ENCODE measurements at regions not wholly inside any gene's neighbourhood (a gene's known extent, or its start where the extent isn't known, plus 50 kb on each side); places are given as distances from the start of the nearest gene placed in this dataset.

GRCh38 chr4:130851107-130851506, 1755.2 kb downstream of the C4orf33 start (continued):
- TF ChIP-seq RBBP5 (IDR thresholded peaks at IDR 0.05; ENCODE audit: borderline replicate concordance, insufficient read depth, low read length, poor library complexity, severe bottlenecking), result no peak

GRCh38 chr4:130851932-130852331, 1756.0 kb downstream of the C4orf33 start:
- Histone ChIP-seq H3K9me3 (replicated peaks; ENCODE audit: control insufficient read depth, insufficient read depth, low read depth, low read length) (no peaks in the 10 kb centered on the region), H4K20me1 (replicated peaks; ENCODE audit: control insufficient read depth, insufficient read depth, low read length) (no peaks in the 10 kb centered on the region), H3K4me3 (no peak overlapping the region), H3K9ac (ENCODE audit: insufficient read depth in 1 of 2, low read depth in 2 of 2, low read length in 2 of 2) (no peak overlapping the region), H3K27me3 (ENCODE audit: control insufficient read depth in 2 of 2, insufficient read depth in 2 of 2, low read length in 2 of 2) (no peaks in the 10 kb centered on the region), H3K4me2 (ENCODE audit: insufficient read depth, low read length) (no peak overlapping the region), H3K79me2 (ENCODE audit: control insufficient read depth, insufficient read depth, low read length) (no peaks in the 10 kb centered on the region), H3K9me1 (ENCODE audit: control insufficient read depth, insufficient read depth, low read length) (no peaks in the 10 kb centered on the region), H3K36me3 (ENCODE audit: control insufficient read depth, insufficient read depth, low read length) (no peaks in the 10 kb centered on the region), H3K27ac (ENCODE audit: extremely low read depth, low read depth, low read length) (no peak overlapping the region), H3K4me1 (replicated peaks in 1 of 2; ENCODE audit: control insufficient read depth in 2 of 2, insufficient read depth in 2 of 2, low read length in 2 of 2) (no peaks in the 10 kb centered on the region), H2AFZ (ENCODE audit: low read depth, low read length) (no peak overlapping the region)
- BruUV-seq (replicated peaks), result no TSS peak
- DNase-seq (ENCODE audit: extremely low read depth in 1 of 4, low spot score in 3 of 4), result no peak
- intact Hi-C loops (cut with micrococcal nuclease), result no loop called here
- POLR2A ChIA-PET, result no interaction called here
- WGBS (ENCODE audit: insufficient coverage, low coverage, missing lambda C conversion rate), result 4% methylated on average over 3 of the region's 3 CpGs
- FAIRE-seq, result no peak
- CTCF ChIA-PET (ENCODE audit: low intra/inter-chr PET ratio), result no interaction called here
- no peak for ATAC-seq
- in situ Hi-C loops (cut with MboI), result no loop called here
- TF ChIP-seq LCOR (CRISPR knock-in tag; IDR thresholded peaks at IDR 0.05) (no peak), RNF219 (CRISPR knock-in tag; IDR thresholded peaks at IDR 0.05) (no peak), MYC (IDR thresholded peaks at IDR 0.05; ENCODE audit: low read depth, low read length) (no peak), MYC (CRISPR knock-in tag; IDR thresholded peaks at IDR 0.05; ENCODE audit: borderline replicate concordance, low read depth) (no peak), KAT7 (CRISPR knock-in tag; IDR thresholded peaks at IDR 0.05; ENCODE audit: borderline replicate concordance) (no peak), CBX5 (IDR thresholded peaks at IDR 0.05; ENCODE audit: borderline replicate concordance, low read depth) (no peak), KDM4B (IDR thresholded peaks at IDR 0.05; ENCODE audit: borderline replicate concordance in 2 of 2, low read depth in 1 of 2) (no peak), CTCFL (IDR thresholded peaks at IDR 0.05; ENCODE audit: borderline replicate concordance, insufficient read depth, low read depth, low read length, poor library complexity, severe bottlenecking) (no peak), E2F1 (CRISPR knock-in tag; IDR thresholded peaks at IDR 0.05) (no peak), ZNF778 (CRISPR knock-in tag; IDR thresholded peaks at IDR 0.05) (no peak), HEY1 (CRISPR knock-in tag; IDR thresholded peaks at IDR 0.05; ENCODE audit: borderline replicate concordance) (no peak), C11orf30 (IDR thresholded peaks at IDR 0.05; ENCODE audit: low read depth) (no peak), SPI1 (IDR thresholded peaks at IDR 0.05; ENCODE audit: borderline replicate concordance, low read depth, low read length) (no peak), DNMT1 (IDR thresholded peaks at IDR 0.05) (no peak), FOXJ3 (CRISPR knock-in tag; IDR thresholded peaks at IDR 0.05) (no peak), TCF15 (CRISPR knock-in tag; IDR thresholded peaks at IDR 0.05) (no peak)
